ENCODE measurements at regions not wholly inside any gene's neighbourhood (a gene's known extent, or its start where the extent isn't known, plus 50 kb on each side); places are given as distances from the start of the nearest gene placed in this dataset.

DNA sequence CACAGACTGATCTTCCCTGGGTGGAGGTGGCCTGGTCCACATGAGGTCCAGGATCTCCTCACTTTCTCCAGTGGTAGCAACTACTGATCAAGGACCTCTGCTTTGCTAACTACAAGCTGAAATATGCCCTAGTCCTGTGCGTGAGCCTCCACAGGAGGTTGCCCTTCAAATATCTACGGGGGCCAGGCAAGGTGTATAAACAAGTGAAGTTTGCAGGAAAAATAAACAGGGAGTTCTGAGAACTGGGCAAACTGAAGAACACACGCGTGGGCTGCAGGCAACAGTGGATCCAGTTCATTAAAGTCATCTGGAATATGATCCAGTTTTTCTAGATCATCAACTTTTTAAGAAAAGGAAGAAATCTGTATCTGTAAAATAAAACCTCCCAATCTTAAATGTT, 167.5 kb upstream of the NR3C1 start:
- TF ChIP-seq, protein P1, sequence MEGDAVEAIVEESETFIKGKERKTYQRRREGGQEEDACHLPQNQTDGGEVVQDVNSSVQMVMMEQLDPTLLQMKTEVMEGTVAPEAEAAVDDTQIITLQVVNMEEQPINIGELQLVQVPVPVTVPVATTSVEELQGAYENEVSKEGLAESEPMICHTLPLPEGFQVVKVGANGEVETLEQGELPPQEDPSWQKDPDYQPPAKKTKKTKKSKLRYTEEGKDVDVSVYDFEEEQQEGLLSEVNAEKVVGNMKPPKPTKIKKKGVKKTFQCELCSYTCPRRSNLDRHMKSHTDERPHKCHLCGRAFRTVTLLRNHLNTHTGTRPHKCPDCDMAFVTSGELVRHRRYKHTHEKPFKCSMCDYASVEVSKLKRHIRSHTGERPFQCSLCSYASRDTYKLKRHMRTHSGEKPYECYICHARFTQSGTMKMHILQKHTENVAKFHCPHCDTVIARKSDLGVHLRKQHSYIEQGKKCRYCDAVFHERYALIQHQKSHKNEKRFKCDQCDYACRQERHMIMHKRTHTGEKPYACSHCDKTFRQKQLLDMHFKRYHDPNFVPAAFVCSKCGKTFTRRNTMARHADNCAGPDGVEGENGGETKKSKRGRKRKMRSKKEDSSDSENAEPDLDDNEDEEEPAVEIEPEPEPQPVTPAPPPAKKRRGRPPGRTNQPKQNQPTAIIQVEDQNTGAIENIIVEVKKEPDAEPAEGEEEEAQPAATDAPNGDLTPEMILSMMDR (IDR thresholded peaks at IDR 0.05), result no peak
- no peak for TF ChIP-seq POLR2A (IDR thresholded peaks at IDR 0.05)

All from heart left ventricle (tissue), 13 donors.